Activated naive CD4-positive, alpha-beta T cell treated with anti-CD3 and anti-CD28 coated beads for 36 hours (primary cell): ENCODE measurements at regions not wholly inside any gene's neighbourhood (a gene's known extent, or its start where the extent isn't known, plus 50 kb on each side); places are given as distances from the start of the nearest gene placed in this dataset.
A peak's percentile ranks its signal among the peaks of the same experiment; 100 is the strongest.

Source experiments
- CTCF ChIA-PET: fragments of 350-600 bp; sonication (Branson Sonifier 250); formaldehyde crosslinking; loops from one replicate; lab custom pipeline; 2021; ENCODE audit warnings: antibody characterized with exemption; lab: Charles Lee
- DNase-seq: peaks from one replicate; pipeline ENCODE4 v3.0.0-alpha.2; 2020
- H3K27ac Mint-ChIP-seq: one replicate; pipeline ENCODE4 v1.8.0; 2021; ENCODE audit warnings: mild to moderate bottlenecking, mixed read lengths
- H3K27me3 Mint-ChIP-seq: one replicate; pipeline ENCODE4 v1.8.0; 2021; ENCODE audit warnings: low read depth, mixed read lengths
- H3K36me3 Mint-ChIP-seq: one replicate; pipeline ENCODE4 v1.8.0; 2021; ENCODE audit warnings: low read depth, mixed read lengths
- H3K4me1 Mint-ChIP-seq: one replicate; pipeline ENCODE4 v1.8.0; 2021; ENCODE audit warnings: low read depth, mixed read lengths
- H3K4me3 Mint-ChIP-seq: one replicate; pipeline ENCODE4 v1.8.0; 2021; ENCODE audit warnings: mild to moderate bottlenecking, moderate library complexity, mixed read lengths
- H3K9me3 Mint-ChIP-seq: one replicate; pipeline ENCODE4 v1.8.0; 2021; ENCODE audit warnings: mixed read lengths
- intact Hi-C: fragments of 100-400 bp; cut with micrococcal nuclease; formaldehyde crosslinking; loops from one replicate; pipeline ENCODE4 v1.15.1; 2023

GRCh38 chr1:30399026-30399425 lies 324.4 kb downstream of the MATN1 start:
- H3K4me1 Mint-ChIP-seq, result no peaks in the 10 kb centered on the region
- no peak overlapping the region for H3K27ac Mint-ChIP-seq
- no peak for DNase-seq
- CTCF ChIA-PET, result no interaction called here
- intact Hi-C loops, result no loop called here
- no peak overlapping the region for H3K4me3 Mint-ChIP-seq
- H3K27me3 Mint-ChIP-seq, result no peaks in the 10 kb centered on the region
- no peaks in the 10 kb centered on the region for H3K36me3 Mint-ChIP-seq
- H3K9me3 Mint-ChIP-seq, result no peaks in the 10 kb centered on the region

GRCh38 chr1:30397576-30397975 lies 325.8 kb downstream of the MATN1 start:
- H3K4me3 Mint-ChIP-seq, result no peak overlapping the region
- no peaks in the 10 kb centered on the region for H3K9me3 Mint-ChIP-seq
- no peak for DNase-seq
- no peaks in the 10 kb centered on the region for H3K27me3 Mint-ChIP-seq
- H3K4me1 Mint-ChIP-seq, result no peaks in the 10 kb centered on the region
- CTCF ChIA-PET, result no interaction called here
- H3K36me3 Mint-ChIP-seq, result no peaks in the 10 kb centered on the region
- intact Hi-C loops, result no loop called here
- H3K27ac Mint-ChIP-seq, result no peak overlapping the region

GRCh38 chr1:30395631-30396030 lies 327.8 kb downstream of the MATN1 start:
- no peak overlapping the region for H3K4me3 Mint-ChIP-seq
- intact Hi-C loops, result no loop called here
- H3K27ac Mint-ChIP-seq, result no peak overlapping the region
- H3K27me3 Mint-ChIP-seq, result no peaks in the 10 kb centered on the region
- H3K36me3 Mint-ChIP-seq, result no peaks in the 10 kb centered on the region
- CTCF ChIA-PET, result no interaction called here
- no peaks in the 10 kb centered on the region for H3K9me3 Mint-ChIP-seq
- DNase-seq, result no peak
- H3K4me1 Mint-ChIP-seq, result no peaks in the 10 kb centered on the region

- CTCF ChIA-PET, result no interaction called here
- intact Hi-C loops, result no loop called here
- DNase-seq, result no peak
- no peak overlapping the region for H3K4me3 Mint-ChIP-seq
- no peaks in the 10 kb centered on the region for H3K4me1 Mint-ChIP-seq
- no peaks in the 10 kb centered on the region for H3K9me3 Mint-ChIP-seq
- peaks cover 4% of the 10 kb centered on the region for H3K27me3 Mint-ChIP-seq
- no peak overlapping the region for H3K27ac Mint-ChIP-seq
- H3K36me3 Mint-ChIP-seq, result no peaks in the 10 kb centered on the region
Observed at GRCh38 chr1:30388386-30388785, 335.0 kb downstream of the MATN1 start.

- intact Hi-C loops, result no loop called here
- Mint-ChIP-seq H3K4me3 (no peak overlapping the region), H3K27ac (no peak overlapping the region), H3K27me3 (peaks cover 8% of the 10 kb centered on the region), H3K9me3 (no peaks in the 10 kb centered on the region), H3K36me3 (no peaks in the 10 kb centered on the region), H3K4me1 (no peaks in the 10 kb centered on the region)
- DNase-seq, result peak; percentile 1
- CTCF ChIA-PET, result no interaction called here
Observed at GRCh38 chr1:30386156-30386926, 337.0 kb downstream of the MATN1 start.

GRCh38 chr1:30385246-30385995 lies 338.0 kb downstream of the MATN1 start:
- Mint-ChIP-seq H3K4me1 (no peaks in the 10 kb centered on the region), H3K27me3 (peaks cover 8% of the 10 kb centered on the region), H3K36me3 (no peaks in the 10 kb centered on the region), H3K9me3 (no peaks in the 10 kb centered on the region), H3K27ac (no peak overlapping the region), H3K4me3 (no peak overlapping the region)
- intact Hi-C loops, result no loop called here
- CTCF ChIA-PET, result no interaction called here
- peak; percentile 2 for DNase-seq

- CTCF ChIA-PET, result no interaction called here
- peak; percentile 2 for DNase-seq
Observed at GRCh38 chr1:30384286-30385245, 338.8 kb downstream of the MATN1 start.

GRCh38 chr1:30383221-30383711 lies 340.1 kb downstream of the MATN1 start:
- CTCF ChIA-PET, result no interaction called here
- Mint-ChIP-seq H3K4me3 (no peak overlapping the region), H3K4me1 (no peaks in the 10 kb centered on the region), H3K27ac (no peak overlapping the region), H3K36me3 (no peaks in the 10 kb centered on the region), H3K9me3 (no peaks in the 10 kb centered on the region), H3K27me3 (peaks cover 5% of the 10 kb centered on the region)
- DNase-seq, result peak; percentile 2
- intact Hi-C loops, result no loop called here

More at GRCh38 chr1:30384286-30385245, 338.8 kb downstream of the MATN1 start:
- no peaks in the 10 kb centered on the region for H3K4me1 Mint-ChIP-seq
- intact Hi-C loops, result no loop called here
- no peak overlapping the region for H3K4me3 Mint-ChIP-seq
- peaks cover 6% of the 10 kb centered on the region for H3K27me3 Mint-ChIP-seq
- no peaks in the 10 kb centered on the region for H3K9me3 Mint-ChIP-seq
- no peak overlapping the region for H3K27ac Mint-ChIP-seq
- no peaks in the 10 kb centered on the region for H3K36me3 Mint-ChIP-seq

GRCh38 chr1:30382496-30382895 lies 340.9 kb downstream of the MATN1 start:
- Mint-ChIP-seq H3K27me3 (peaks cover 5% of the 10 kb centered on the region), H3K27ac (no peak overlapping the region), H3K9me3 (no peaks in the 10 kb centered on the region), H3K4me3 (no peak overlapping the region), H3K36me3 (no peaks in the 10 kb centered on the region), H3K4me1 (no peaks in the 10 kb centered on the region)
- intact Hi-C loops, result no loop called here
- no peak for DNase-seq
- CTCF ChIA-PET, result no interaction called here

GRCh38 chr1:30381671-30382365 lies 341.6 kb downstream of the MATN1 start:
- no peaks in the 10 kb centered on the region for H3K4me1 Mint-ChIP-seq
- H3K9me3 Mint-ChIP-seq, result no peaks in the 10 kb centered on the region
- intact Hi-C loops, result loop anchor here (2.0 kb wide), 1 partner anchor 1145 kb away; the partner anchor contains the start of gene PTPRU
- H3K27ac Mint-ChIP-seq, result no peak overlapping the region
- DNase-seq, result no peak
- H3K36me3 Mint-ChIP-seq, result no peaks in the 10 kb centered on the region
- H3K27me3 Mint-ChIP-seq, result peaks cover 5% of the 10 kb centered on the region
- no peak overlapping the region for H3K4me3 Mint-ChIP-seq
- CTCF ChIA-PET, result interaction anchor here (1.3 to 2.2 kb wide), 3 partner anchors 13 to 42 kb away, joined by 3 to 6 read pairs (median 4); no protein-coding TSS in a partner anchor

- Mint-ChIP-seq H3K9me3 (no peaks in the 10 kb centered on the region), H3K27me3 (peaks cover 5% of the 10 kb centered on the region), H3K27ac (no peak overlapping the region), H3K4me3 (no peak overlapping the region), H3K4me1 (no peaks in the 10 kb centered on the region), H3K36me3 (no peaks in the 10 kb centered on the region)
- DNase-seq, result peak; percentile 1
- intact Hi-C loops, result loop anchor here (2.0 kb wide), 1 partner anchor 1144 kb away; the partner anchor contains the start of gene PTPRU
- CTCF ChIA-PET, result interaction anchor here (1.1 to 2.2 kb wide), 12 partner anchors 13 to 1150 kb away, joined by 3 to 9 read pairs (median 4); no protein-coding TSS in a partner anchor
Observed at GRCh38 chr1:30381266-30381665, 342.1 kb downstream of the MATN1 start.
